OCI-LY1 (cell line): ENCODE measurements at regions not wholly inside any gene's neighbourhood (a gene's known extent, or its start where the extent isn't known, plus 50 kb on each side); places are given as distances from the start of the nearest gene placed in this dataset.

Experiments used
- CTCF ChIP-seq: fragments of 200-600 bp; sonication (generic), shearing (Covaris generic); IDR thresholded peaks from 2 replicates; pipeline ENCODE4 v1.5.1; 2017; ENCODE audit warnings: mild to moderate bottlenecking, antibody characterized with exemption, low read length, moderate library complexity, mixed read lengths
- EZH2 ChIP-seq: fragments of 200-600 bp; sonication (generic), shearing (Covaris generic); IDR thresholded peaks from 2 replicates; pipeline ENCODE4 v1.8.0; 2017; ENCODE audit warnings: borderline replicate concordance, mixed run types, mild to moderate bottlenecking, antibody characterized with exemption, low read length, moderate library complexity, mixed read lengths

DNA sequence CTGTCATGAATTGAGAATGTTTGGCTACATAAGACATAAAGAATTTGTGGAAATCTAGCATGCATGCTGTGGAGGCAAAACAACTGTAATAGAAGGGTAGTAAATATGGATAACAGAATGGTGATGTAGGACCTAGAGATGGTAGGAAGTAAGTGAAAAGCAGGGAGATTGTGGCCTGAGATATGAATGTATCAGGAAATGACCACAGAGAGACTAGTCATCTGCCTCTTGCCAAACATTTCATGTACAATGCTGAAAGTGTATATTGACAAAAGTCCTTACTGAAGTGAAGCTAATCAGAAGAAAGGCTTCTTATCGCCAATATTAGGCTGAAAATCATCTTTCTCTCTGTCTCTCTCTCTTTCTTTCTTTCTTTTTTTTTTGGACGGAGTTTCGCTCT is 873.1 kb upstream of the CTNND2 start:
- TF ChIP-seq CTCF (no peak), EZH2 (no peak)
